ENCODE measurements at regions not wholly inside any gene's neighbourhood (a gene's known extent, or its start where the extent isn't known, plus 50 kb on each side); places are given as distances from the start of the nearest gene placed in this dataset.

GRCh38 chr1:82154219-82154970, 353.7 kb downstream of the ADGRL2 start:
- TF ChIP-seq ATF7 (IDR thresholded peaks at IDR 0.05; ENCODE audit: low read depth) (no peak), EP300 (IDR thresholded peaks at IDR 0.05; ENCODE audit: borderline replicate concordance in 1 of 2, control insufficient read depth in 1 of 2, low read depth in 2 of 2, low read length in 2 of 2) (no peak), YY1 (IDR thresholded peaks at IDR 0.05; ENCODE audit: low read depth, low read length) (no peak), PAX8 (IDR thresholded peaks at IDR 0.05) (no peak), EZH2 (IDR thresholded peaks at IDR 0.05; ENCODE audit: borderline replicate concordance, control insufficient read depth, low read depth, low read length) (no peak), GATAD2B (conservative IDR thresholded peaks at IDR 0.05; ENCODE audit: low read depth) (no peak)
- TF ChIP-seq, protein P1, sequence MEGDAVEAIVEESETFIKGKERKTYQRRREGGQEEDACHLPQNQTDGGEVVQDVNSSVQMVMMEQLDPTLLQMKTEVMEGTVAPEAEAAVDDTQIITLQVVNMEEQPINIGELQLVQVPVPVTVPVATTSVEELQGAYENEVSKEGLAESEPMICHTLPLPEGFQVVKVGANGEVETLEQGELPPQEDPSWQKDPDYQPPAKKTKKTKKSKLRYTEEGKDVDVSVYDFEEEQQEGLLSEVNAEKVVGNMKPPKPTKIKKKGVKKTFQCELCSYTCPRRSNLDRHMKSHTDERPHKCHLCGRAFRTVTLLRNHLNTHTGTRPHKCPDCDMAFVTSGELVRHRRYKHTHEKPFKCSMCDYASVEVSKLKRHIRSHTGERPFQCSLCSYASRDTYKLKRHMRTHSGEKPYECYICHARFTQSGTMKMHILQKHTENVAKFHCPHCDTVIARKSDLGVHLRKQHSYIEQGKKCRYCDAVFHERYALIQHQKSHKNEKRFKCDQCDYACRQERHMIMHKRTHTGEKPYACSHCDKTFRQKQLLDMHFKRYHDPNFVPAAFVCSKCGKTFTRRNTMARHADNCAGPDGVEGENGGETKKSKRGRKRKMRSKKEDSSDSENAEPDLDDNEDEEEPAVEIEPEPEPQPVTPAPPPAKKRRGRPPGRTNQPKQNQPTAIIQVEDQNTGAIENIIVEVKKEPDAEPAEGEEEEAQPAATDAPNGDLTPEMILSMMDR (IDR thresholded peaks at IDR 0.05 in 2 of 3, conservative IDR thresholded peaks at IDR 0.05 in 1 of 3; ENCODE audit: control insufficient read depth in 2 of 3, extremely low read depth in 1 of 3, insufficient read depth in 1 of 3, low read depth in 3 of 3, low read length in 3 of 3), result no peak
